ENCODE measurements at regions not wholly inside any gene's neighbourhood (a gene's known extent, or its start where the extent isn't known, plus 50 kb on each side); places are given as distances from the start of the nearest gene placed in this dataset.
A peak's percentile ranks its signal among the peaks of the same experiment; 100 is the strongest.

GRCh38 chr13:47080621-47081020 lies 183.8 kb upstream of the HTR2A start:
- Histone ChIP-seq H3K4me2 (ENCODE audit: low read length) (no peak overlapping the region), H3K4me3 (ENCODE audit: insufficient read depth, low read depth, low read length) (no peak overlapping the region), H3K27me3 (ENCODE audit: insufficient read depth, low read length) (no peaks in the 10 kb centered on the region), H3K27ac (ENCODE audit: low read depth, low read length) (no peak overlapping the region), H2AFZ (ENCODE audit: low read depth, low read length) (no peak overlapping the region), H3K36me3 (ENCODE audit: insufficient read depth, low read length) (no peaks in the 10 kb centered on the region), H3K79me2 (ENCODE audit: insufficient read depth, low read length) (no peaks in the 10 kb centered on the region), H4K20me1 (ENCODE audit: insufficient read depth, low read length) (no peaks in the 10 kb centered on the region), H3K4me1 (ENCODE audit: insufficient read depth, low read length) (no peaks in the 10 kb centered on the region), H3K9ac (ENCODE audit: low read length) (no peak overlapping the region), H3K9me3 (ENCODE audit: insufficient read depth, low read depth, low read length) (no peaks in the 10 kb centered on the region)
- DNase-seq (ENCODE audit: low read depth) (no peak), FAIRE-seq (no peak)
- Mint-ChIP-seq H3K4me3 (ENCODE audit: unreplicated experiment) (no peak overlapping the region), H3K27me3 (ENCODE audit: low read depth, unreplicated experiment) (no peaks in the 10 kb centered on the region), H3K36me3 (ENCODE audit: low read depth, unreplicated experiment) (no peaks in the 10 kb centered on the region), H3K9me3 (ENCODE audit: unreplicated experiment) (peaks cover 14% of the 10 kb centered on the region), H3K4me1 (ENCODE audit: low read depth, unreplicated experiment) (peaks cover 19% of the 10 kb centered on the region), H3K27ac (ENCODE audit: unreplicated experiment) (no peak overlapping the region)
- TF ChIP-seq EZH2 (IDR thresholded peaks at IDR 0.05; ENCODE audit: insufficient read depth, low read length): no peak
- no peak for TF ChIP-seq CTCF (IDR thresholded peaks at IDR 0.05; ENCODE audit: insufficient read depth, low read depth, low read length)

GRCh38 chr13:47076500-47076899 lies 179.6 kb upstream of the HTR2A start:
- FAIRE-seq: peak; percentile 80
- Histone ChIP-seq H3K4me3 (ENCODE audit: insufficient read depth, low read depth, low read length) (no peak overlapping the region), H3K79me2 (ENCODE audit: insufficient read depth, low read length) (no peaks in the 10 kb centered on the region), H3K9ac (ENCODE audit: low read length) (no peak overlapping the region), H3K27me3 (ENCODE audit: insufficient read depth, low read length) (no peaks in the 10 kb centered on the region), H4K20me1 (ENCODE audit: insufficient read depth, low read length) (no peaks in the 10 kb centered on the region), H3K4me1 (ENCODE audit: insufficient read depth, low read length) (no peaks in the 10 kb centered on the region), H3K27ac (ENCODE audit: low read depth, low read length) (no peak overlapping the region), H3K4me2 (ENCODE audit: low read length) (no peak overlapping the region), H2AFZ (ENCODE audit: low read depth, low read length) (no peak overlapping the region), H3K36me3 (ENCODE audit: insufficient read depth, low read length) (no peaks in the 10 kb centered on the region), H3K9me3 (ENCODE audit: insufficient read depth, low read depth, low read length) (peaks cover 2% of the 10 kb centered on the region)
- no peaks in the 10 kb centered on the region for H3K27me3 Mint-ChIP-seq (ENCODE audit: low read depth, unreplicated experiment)
- H3K27ac Mint-ChIP-seq (ENCODE audit: unreplicated experiment): peak overlapping the region; percentile 55
- H3K9me3 Mint-ChIP-seq (ENCODE audit: unreplicated experiment): peaks cover 22% of the 10 kb centered on the region
- TF ChIP-seq EZH2 (IDR thresholded peaks at IDR 0.05; ENCODE audit: insufficient read depth, low read length) (no peak), CTCF (IDR thresholded peaks at IDR 0.05; ENCODE audit: insufficient read depth, low read depth, low read length) (no peak)
- peaks cover 8% of the 10 kb centered on the region for H3K4me1 Mint-ChIP-seq (ENCODE audit: low read depth, unreplicated experiment)
- no peaks in the 10 kb centered on the region for H3K36me3 Mint-ChIP-seq (ENCODE audit: low read depth, unreplicated experiment)
- H3K4me3 Mint-ChIP-seq (ENCODE audit: unreplicated experiment): no peak overlapping the region
- peak; percentile 8 for DNase-seq (ENCODE audit: low read depth)

GRCh38 chr13:47069133-47069532 lies 172.3 kb upstream of the HTR2A start:
- Histone ChIP-seq H3K9me3 (ENCODE audit: insufficient read depth, low read depth, low read length) (no peaks in the 10 kb centered on the region), H2AFZ (ENCODE audit: low read depth, low read length) (no peak overlapping the region), H3K27ac (ENCODE audit: low read depth, low read length) (no peak overlapping the region), H3K4me2 (ENCODE audit: low read length) (no peak overlapping the region), H4K20me1 (ENCODE audit: insufficient read depth, low read length) (no peaks in the 10 kb centered on the region), H3K9ac (ENCODE audit: low read length) (no peak overlapping the region), H3K4me1 (ENCODE audit: insufficient read depth, low read length) (no peaks in the 10 kb centered on the region), H3K36me3 (ENCODE audit: insufficient read depth, low read length) (no peaks in the 10 kb centered on the region), H3K4me3 (ENCODE audit: insufficient read depth, low read depth, low read length) (no peak overlapping the region), H3K79me2 (ENCODE audit: insufficient read depth, low read length) (no peaks in the 10 kb centered on the region), H3K27me3 (ENCODE audit: insufficient read depth, low read length) (no peaks in the 10 kb centered on the region)
- Mint-ChIP-seq H3K27ac (ENCODE audit: unreplicated experiment) (no peak overlapping the region), H3K36me3 (ENCODE audit: low read depth, unreplicated experiment) (no peaks in the 10 kb centered on the region), H3K4me1 (ENCODE audit: low read depth, unreplicated experiment) (peaks cover 18% of the 10 kb centered on the region), H3K9me3 (ENCODE audit: unreplicated experiment) (peaks cover 4% of the 10 kb centered on the region), H3K4me3 (ENCODE audit: unreplicated experiment) (no peak overlapping the region), H3K27me3 (ENCODE audit: low read depth, unreplicated experiment) (peaks cover 4% of the 10 kb centered on the region)
- DNase-seq (ENCODE audit: low read depth) (no peak), FAIRE-seq (no peak)
- TF ChIP-seq CTCF (IDR thresholded peaks at IDR 0.05; ENCODE audit: insufficient read depth, low read depth, low read length) (no peak), EZH2 (IDR thresholded peaks at IDR 0.05; ENCODE audit: insufficient read depth, low read length) (no peak)

All from astrocyte (in vitro differentiated cells and primary cell).